HG02981 (cell line): ENCODE measurements at regions not wholly inside any gene's neighbourhood (a gene's known extent, or its start where the extent isn't known, plus 50 kb on each side); places are given as distances from the start of the nearest gene placed in this dataset.
"Not testable (repeated sequence)": the region's sequence is repeated elsewhere in the genome, so short reads cannot be mapped to it uniquely, and the experiment has no call there.

Experiments used
- ATAC-seq: cut with Tn5 transposase; IDR thresholded peaks from one replicate; pipeline ENCODE4 v1.9.1; 2021; ENCODE audit warnings: mild to moderate bottlenecking, moderate library complexity; ENCODE audit not compliant: unreplicated experiment

GRCh38 chr15:54779271-54779670 lies 417.5 kb downstream of the RSL24D1 start:
- no peak for ATAC-seq

GRCh38 chr15:54776410-54776809 lies 420.3 kb downstream of the RSL24D1 start:
- ATAC-seq = no peak

GRCh38 chr15:54772663-54773062 lies 424.1 kb downstream of the RSL24D1 start:
- no peak for ATAC-seq

- not testable (repeated sequence) for ATAC-seq
These were observed 447.3 kb downstream of the RSL24D1 start for GRCh38 chr15:54749461-54749860.

- no peak for ATAC-seq
These were observed 474.3 kb downstream of the RSL24D1 start for GRCh38 chr15:54722342-54722986.

GRCh38 chr15:54719325-54719724 lies 477.4 kb downstream of the RSL24D1 start:
- ATAC-seq = no peak

- ATAC-seq = no peak
These were observed 488.7 kb downstream of the RSL24D1 start for GRCh38 chr15:54707805-54708752.

- ATAC-seq = no peak
These were observed 509.1 kb downstream of the RSL24D1 start for GRCh38 chr15:54687628-54688027.
